LNCaP clone FGC (cell line): ENCODE measurements at regions not wholly inside any gene's neighbourhood (a gene's known extent, or its start where the extent isn't known, plus 50 kb on each side); places are given as distances from the start of the nearest gene placed in this dataset.

ENCODE experiments used
- DNase-seq: peaks from one replicate; pipeline ENCODE4 v3.0.0-alpha.2; 2011; ENCODE audit warnings: low read depth
- H3K4me3 ChIP-seq: 2 replicates; pipeline ENCODE4 v1.5.1; 2011; ENCODE audit warnings: mild to moderate bottlenecking, low read depth, low read length, control low read depth
- CTCF ChIP-seq: IDR thresholded peaks from 2 replicates; pipeline ENCODE4 v1.5.1; 2012; ENCODE audit warnings: mild to moderate bottlenecking; ENCODE audit not compliant: control insufficient read depth, insufficient read depth; ENCODE audit errors: extremely low read depth

GRCh38 chr1:232327899-232328298, 302.0 kb downstream of the SIPA1L2 start:
- no peak overlapping the region for H3K4me3 ChIP-seq
- no peak for TF ChIP-seq CTCF
- DNase-seq = no peak

GRCh38 chr1:232327269-232327668, 302.7 kb downstream of the SIPA1L2 start:
- TF ChIP-seq CTCF = no peak
- H3K4me3 ChIP-seq = no peak overlapping the region
- DNase-seq = no peak

- DNase-seq = peak; percentile 99
- no peak overlapping the region for H3K4me3 ChIP-seq
- no peak for TF ChIP-seq CTCF
Observed at GRCh38 chr1:232322162-232322734, 307.7 kb downstream of the SIPA1L2 start.

- H3K4me3 ChIP-seq = no peak overlapping the region
- TF ChIP-seq CTCF = no peak
- no peak for DNase-seq
Observed at GRCh38 chr1:232319518-232320210, 310.3 kb downstream of the SIPA1L2 start.

GRCh38 chr1:232319072-232319471, 310.9 kb downstream of the SIPA1L2 start:
- H3K4me3 ChIP-seq = no peak overlapping the region
- DNase-seq = no peak
- TF ChIP-seq CTCF = no peak

GRCh38 chr1:232318143-232318542, 311.8 kb downstream of the SIPA1L2 start:
- no peak for DNase-seq
- H3K4me3 ChIP-seq = no peak overlapping the region
- TF ChIP-seq CTCF = no peak

GRCh38 chr1:232317350-232317749, 312.6 kb downstream of the SIPA1L2 start:
- no peak overlapping the region for H3K4me3 ChIP-seq
- TF ChIP-seq CTCF = no peak
- no peak for DNase-seq
